ENCODE measurements at regions not wholly inside any gene's neighbourhood (a gene's known extent, or its start where the extent isn't known, plus 50 kb on each side); places are given as distances from the start of the nearest gene placed in this dataset.
"Not testable (repeated sequence)": the region's sequence is repeated elsewhere in the genome, so short reads cannot be mapped to it uniquely, and the experiment has no call there.

GRCh38 chr5:135171336-135171735, 137.3 kb upstream of the PITX1 start:
- Histone ChIP-seq H3K9ac (ENCODE audit: low read depth in 1 of 2, low read length in 2 of 2) (no peak overlapping the region), H3K9me3 (ENCODE audit: control insufficient read depth in 1 of 2, low read length in 2 of 2) (no peaks in the 10 kb centered on the region), H3K27ac (ENCODE audit: low read depth, low read length) (no peak overlapping the region), H3K4me3 (ENCODE audit: low read depth in 1 of 2, low read length in 2 of 2) (no peak overlapping the region), H3K36me3 (ENCODE audit: control insufficient read depth in 1 of 2, insufficient read depth in 2 of 2, low read length in 2 of 2) (no peaks in the 10 kb centered on the region), H3K27me3 (ENCODE audit: control insufficient read depth in 1 of 2, insufficient read depth in 2 of 2, low read length in 2 of 2) (peaks cover 4 to 6% of the 10 kb centered on the region in 2 donors), H3K4me1 (ENCODE audit: control insufficient read depth in 1 of 2, insufficient read depth in 2 of 2, low read length in 2 of 2) (no peaks in the 10 kb centered on the region)

GRCh38 chr5:135170500-135170899, 136.5 kb upstream of the PITX1 start:
- Histone ChIP-seq H3K4me1 (ENCODE audit: control insufficient read depth in 1 of 2, insufficient read depth in 2 of 2, low read length in 2 of 2) (no peaks in the 10 kb centered on the region), H3K4me3 (ENCODE audit: low read depth in 1 of 2, low read length in 2 of 2) (no peak overlapping the region), H3K9me3 (ENCODE audit: control insufficient read depth in 1 of 2, low read length in 2 of 2) (no peaks in the 10 kb centered on the region), H3K27me3 (ENCODE audit: control insufficient read depth in 1 of 2, insufficient read depth in 2 of 2, low read length in 2 of 2) (peaks cover 4 to 6% of the 10 kb centered on the region in 2 donors), H3K27ac (ENCODE audit: low read depth, low read length) (no peak overlapping the region), H3K9ac (ENCODE audit: low read depth in 1 of 2, low read length in 2 of 2) (no peak overlapping the region), H3K36me3 (ENCODE audit: control insufficient read depth in 1 of 2, insufficient read depth in 2 of 2, low read length in 2 of 2) (no peaks in the 10 kb centered on the region)

- no peaks in the 10 kb centered on the region for H3K4me1 ChIP-seq (ENCODE audit: control insufficient read depth in 1 of 2, insufficient read depth in 2 of 2, low read length in 2 of 2)
- H3K27ac ChIP-seq (ENCODE audit: low read depth, low read length): no peak overlapping the region
- H3K9ac ChIP-seq (ENCODE audit: low read depth in 1 of 2, low read length in 2 of 2): no peak overlapping the region
- no peaks in the 10 kb centered on the region for H3K9me3 ChIP-seq (ENCODE audit: control insufficient read depth in 1 of 2, low read length in 2 of 2)
- H3K27me3 ChIP-seq (ENCODE audit: control insufficient read depth in 1 of 2, insufficient read depth in 2 of 2, low read length in 2 of 2): peaks cover 4 to 6% of the 10 kb centered on the region in 2 donors
- H3K4me3 ChIP-seq (ENCODE audit: low read depth in 1 of 2, low read length in 2 of 2): no peak overlapping the region
- H3K36me3 ChIP-seq (ENCODE audit: control insufficient read depth in 1 of 2, insufficient read depth in 2 of 2, low read length in 2 of 2): no peaks in the 10 kb centered on the region
These were observed 135.7 kb upstream of the PITX1 start for GRCh38 chr5:135169753-135170152.

- Histone ChIP-seq H3K27me3 (ENCODE audit: control insufficient read depth in 1 of 2, insufficient read depth in 2 of 2, low read length in 2 of 2) (peaks cover 3 to 6% of the 10 kb centered on the region in 2 donors), H3K4me3 (ENCODE audit: low read depth in 1 of 2, low read length in 2 of 2) (no peak overlapping the region), H3K27ac (ENCODE audit: low read depth, low read length) (no peak overlapping the region), H3K9ac (ENCODE audit: low read depth in 1 of 2, low read length in 2 of 2) (no peak overlapping the region), H3K36me3 (ENCODE audit: control insufficient read depth in 1 of 2, insufficient read depth in 2 of 2, low read length in 2 of 2) (no peaks in the 10 kb centered on the region), H3K4me1 (ENCODE audit: control insufficient read depth in 1 of 2, insufficient read depth in 2 of 2, low read length in 2 of 2) (no peaks in the 10 kb centered on the region), H3K9me3 (ENCODE audit: control insufficient read depth in 1 of 2, low read length in 2 of 2) (no peaks in the 10 kb centered on the region)
These were observed 133.6 kb upstream of the PITX1 start for GRCh38 chr5:135167634-135168033.

- H3K4me1 ChIP-seq (ENCODE audit: control insufficient read depth in 1 of 2, insufficient read depth in 2 of 2, low read length in 2 of 2); H3K9me3 ChIP-seq (ENCODE audit: control insufficient read depth in 1 of 2, low read length in 2 of 2); H3K9ac ChIP-seq (ENCODE audit: low read depth in 1 of 2, low read length in 2 of 2); H3K36me3 ChIP-seq (ENCODE audit: control insufficient read depth in 1 of 2, insufficient read depth in 2 of 2, low read length in 2 of 2); H3K27ac ChIP-seq (ENCODE audit: low read depth, low read length); H3K27me3 ChIP-seq (ENCODE audit: control insufficient read depth in 1 of 2, insufficient read depth in 2 of 2, low read length in 2 of 2); H3K4me3 ChIP-seq (ENCODE audit: low read depth in 1 of 2, low read length in 2 of 2): not testable (repeated sequence)
These were observed 131.0 kb upstream of the PITX1 start for GRCh38 chr5:135164873-135165614.

GRCh38 chr5:135163964-135164363, 129.9 kb upstream of the PITX1 start:
- Histone ChIP-seq H3K4me1 (ENCODE audit: control insufficient read depth in 1 of 2, insufficient read depth in 2 of 2, low read length in 2 of 2) (no peaks in the 10 kb centered on the region), H3K36me3 (ENCODE audit: control insufficient read depth in 1 of 2, insufficient read depth in 2 of 2, low read length in 2 of 2) (no peaks in the 10 kb centered on the region), H3K9ac (ENCODE audit: low read depth in 1 of 2, low read length in 2 of 2) (no peak overlapping the region), H3K9me3 (ENCODE audit: control insufficient read depth in 1 of 2, low read length in 2 of 2) (peaks cover 2 to 6% of the 10 kb centered on the region in 2 donors), H3K27ac (ENCODE audit: low read depth, low read length) (no peak overlapping the region), H3K4me3 (ENCODE audit: low read depth in 1 of 2, low read length in 2 of 2) (no peak overlapping the region), H3K27me3 (ENCODE audit: control insufficient read depth in 1 of 2, insufficient read depth in 2 of 2, low read length in 2 of 2) (peaks cover 0 to 6% of the 10 kb centered on the region in 2 donors)

GRCh38 chr5:135163391-135163790, 129.4 kb upstream of the PITX1 start:
- H3K9me3 ChIP-seq (ENCODE audit: control insufficient read depth in 1 of 2, low read length in 2 of 2): peaks cover 6 to 8% of the 10 kb centered on the region in 2 donors
- H3K9ac ChIP-seq (ENCODE audit: low read depth in 1 of 2, low read length in 2 of 2): no peak overlapping the region
- no peak overlapping the region for H3K4me3 ChIP-seq (ENCODE audit: low read depth in 1 of 2, low read length in 2 of 2)
- peaks cover 0 to 6% of the 10 kb centered on the region in 2 donors for H3K27me3 ChIP-seq (ENCODE audit: control insufficient read depth in 1 of 2, insufficient read depth in 2 of 2, low read length in 2 of 2)
- H3K4me1 ChIP-seq (ENCODE audit: control insufficient read depth in 1 of 2, insufficient read depth in 2 of 2, low read length in 2 of 2): no peaks in the 10 kb centered on the region
- H3K36me3 ChIP-seq (ENCODE audit: control insufficient read depth in 1 of 2, insufficient read depth in 2 of 2, low read length in 2 of 2): no peaks in the 10 kb centered on the region
- no peak overlapping the region for H3K27ac ChIP-seq (ENCODE audit: low read depth, low read length)

- no peak overlapping the region for H3K27ac ChIP-seq (ENCODE audit: low read depth, low read length)
- H3K4me1 ChIP-seq (ENCODE audit: control insufficient read depth in 1 of 2, insufficient read depth in 2 of 2, low read length in 2 of 2): no peaks in the 10 kb centered on the region
- no peak overlapping the region for H3K9ac ChIP-seq (ENCODE audit: low read depth in 1 of 2, low read length in 2 of 2)
- no peaks in the 10 kb centered on the region for H3K36me3 ChIP-seq (ENCODE audit: control insufficient read depth in 1 of 2, insufficient read depth in 2 of 2, low read length in 2 of 2)
- H3K9me3 ChIP-seq (ENCODE audit: control insufficient read depth in 1 of 2, low read length in 2 of 2): peaks cover 8 to 9% of the 10 kb centered on the region in 2 donors
- H3K27me3 ChIP-seq (ENCODE audit: control insufficient read depth in 1 of 2, insufficient read depth in 2 of 2, low read length in 2 of 2): peaks cover 0 to 6% of the 10 kb centered on the region in 2 donors
- no peak overlapping the region for H3K4me3 ChIP-seq (ENCODE audit: low read depth in 1 of 2, low read length in 2 of 2)
These were observed 128.7 kb upstream of the PITX1 start for GRCh38 chr5:135162661-135163265.

- Histone ChIP-seq H3K4me1 (ENCODE audit: control insufficient read depth in 1 of 2, insufficient read depth in 2 of 2, low read length in 2 of 2) (no peaks in the 10 kb centered on the region), H3K4me3 (ENCODE audit: low read depth in 1 of 2, low read length in 2 of 2) (no peak overlapping the region), H3K27ac (ENCODE audit: low read depth, low read length) (no peak overlapping the region), H3K36me3 (ENCODE audit: control insufficient read depth in 1 of 2, insufficient read depth in 2 of 2, low read length in 2 of 2) (no peaks in the 10 kb centered on the region), H3K9me3 (ENCODE audit: control insufficient read depth in 1 of 2, low read length in 2 of 2) (peaks cover 8 to 12% of the 10 kb centered on the region in 2 donors), H3K27me3 (ENCODE audit: control insufficient read depth in 1 of 2, insufficient read depth in 2 of 2, low read length in 2 of 2) (no peaks in the 10 kb centered on the region), H3K9ac (ENCODE audit: low read depth in 1 of 2, low read length in 2 of 2) (no peak overlapping the region)
These were observed 127.2 kb upstream of the PITX1 start for GRCh38 chr5:135161221-135161620.

- Histone ChIP-seq H3K9ac (ENCODE audit: low read depth in 1 of 2, low read length in 2 of 2) (no peak overlapping the region), H3K27ac (ENCODE audit: low read depth, low read length) (no peak overlapping the region), H3K27me3 (ENCODE audit: control insufficient read depth in 1 of 2, insufficient read depth in 2 of 2, low read length in 2 of 2) (no peaks in the 10 kb centered on the region), H3K4me3 (ENCODE audit: low read depth in 1 of 2, low read length in 2 of 2) (no peak overlapping the region), H3K36me3 (ENCODE audit: control insufficient read depth in 1 of 2, insufficient read depth in 2 of 2, low read length in 2 of 2) (no peaks in the 10 kb centered on the region), H3K9me3 (ENCODE audit: control insufficient read depth in 1 of 2, low read length in 2 of 2) (peaks cover 8 to 12% of the 10 kb centered on the region in 2 donors), H3K4me1 (ENCODE audit: control insufficient read depth in 1 of 2, insufficient read depth in 2 of 2, low read length in 2 of 2) (no peaks in the 10 kb centered on the region)
These were observed 126.1 kb upstream of the PITX1 start for GRCh38 chr5:135160036-135160675.
